Activated T-helper 2 cell treated with anti-CD3 and anti-CD28 coated beads, Interferon-gamma antibody, Interleukin-2, Interleukin-4, amounts not matched to agents 10 μg/mL and 5 μg/mL and 100 μg/mL, durations not matched to agents 14 hours and 24 hours and 36 hours (primary cell): ENCODE measurements at regions not wholly inside any gene's neighbourhood (a gene's known extent, or its start where the extent isn't known, plus 50 kb on each side); places are given as distances from the start of the nearest gene placed in this dataset.

ENCODE experiments used
- DNase-seq: peaks from one replicate; pipeline ENCODE4 v3.0.0; 2021; ENCODE audit warnings: low spot score
- H3K27ac Mint-ChIP-seq: one replicate; pipeline ENCODE4 v1.8.0; 2021; ENCODE audit warnings: mixed read lengths
- H3K27me3 Mint-ChIP-seq: one replicate; pipeline ENCODE4 v1.8.0; 2021; ENCODE audit warnings: low read depth, mixed read lengths
- H3K36me3 Mint-ChIP-seq: one replicate; pipeline ENCODE4 v1.8.0; 2021; ENCODE audit warnings: low read depth, mixed read lengths
- H3K4me1 Mint-ChIP-seq: one replicate; pipeline ENCODE4 v1.8.0; 2021; ENCODE audit warnings: low read depth, mixed read lengths
- H3K4me3 Mint-ChIP-seq: one replicate; pipeline ENCODE4 v1.8.0; 2021; ENCODE audit warnings: low read depth, mild to moderate bottlenecking, moderate library complexity, mixed read lengths
- H3K9me3 Mint-ChIP-seq: one replicate; pipeline ENCODE4 v1.8.0; 2021; ENCODE audit warnings: mixed read lengths
- intact Hi-C: fragments of 100-400 bp; cut with micrococcal nuclease; formaldehyde crosslinking; loops from one replicate; pipeline ENCODE4 v1.15.1; 2023

DNA sequence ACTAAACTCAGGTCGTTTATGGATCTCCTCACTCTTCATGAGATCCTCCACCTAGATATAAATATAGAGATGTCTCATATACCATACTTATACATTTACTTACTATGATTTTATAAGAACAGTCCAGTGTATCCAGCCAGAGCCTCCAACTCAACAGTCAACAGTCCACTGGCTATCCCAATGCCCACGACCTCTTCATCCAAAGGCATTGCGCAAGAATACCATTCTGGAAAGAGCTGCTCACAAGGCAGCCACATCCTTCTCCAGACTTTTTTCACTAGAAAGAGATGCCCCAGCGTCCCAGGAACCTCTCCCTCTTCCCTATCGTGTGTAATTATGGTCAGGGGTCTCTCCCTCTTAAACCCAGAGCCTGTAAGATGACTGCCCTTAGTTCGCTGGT is 448.8 kb downstream of the LRATD1 start:
- Mint-ChIP-seq H3K4me3 (no peak overlapping the region), H3K36me3 (no peaks in the 10 kb centered on the region), H3K27ac (no peak overlapping the region), H3K27me3 (peaks cover 3% of the 10 kb centered on the region), H3K9me3 (no peaks in the 10 kb centered on the region), H3K4me1 (no peaks in the 10 kb centered on the region)
- intact Hi-C loops, result no loop called here
- DNase-seq, result no peak

DNA sequence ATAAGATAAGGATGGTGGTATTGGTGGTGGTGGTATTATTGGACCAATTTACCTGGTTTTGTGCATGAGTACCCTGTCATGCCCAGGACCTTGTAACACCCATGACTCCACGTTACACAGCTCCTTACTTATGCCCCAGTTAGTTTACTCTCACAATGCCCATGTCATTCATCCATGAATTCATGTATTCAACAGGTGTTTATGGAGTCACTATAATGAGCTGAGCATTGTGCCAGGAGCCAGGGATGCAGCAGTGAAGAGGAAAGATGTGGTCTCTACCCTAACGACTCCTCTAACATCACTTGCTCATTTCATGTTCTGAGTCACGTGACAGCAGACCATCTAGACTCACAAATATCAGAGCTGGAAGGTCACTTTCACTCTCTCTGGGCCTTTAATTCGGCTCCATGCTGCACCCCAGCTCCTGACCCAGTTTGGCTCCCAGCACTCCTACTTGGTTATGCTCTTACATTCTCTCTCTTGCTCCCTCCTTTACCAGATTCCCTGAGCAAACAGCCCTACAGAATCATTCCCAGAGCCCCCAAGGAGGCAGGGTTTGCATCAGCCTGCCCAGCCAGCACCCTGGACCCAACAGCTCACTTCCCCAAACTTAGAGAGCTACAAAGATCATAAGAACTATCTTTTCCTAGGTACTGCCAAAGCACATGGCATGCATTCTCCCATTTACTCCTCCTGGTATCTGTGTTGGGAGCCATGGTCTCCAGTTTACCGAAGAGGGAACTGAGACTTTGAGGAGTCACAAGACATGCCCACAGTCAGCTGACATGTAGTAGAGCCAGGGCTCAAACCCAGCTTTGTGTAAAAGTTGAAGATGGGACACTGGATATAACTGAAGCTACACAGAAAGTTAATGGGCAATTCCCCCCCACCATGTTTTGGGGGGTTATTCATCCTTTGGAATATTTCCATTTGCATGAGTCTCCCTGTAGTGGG is 449.9 kb downstream of the LRATD1 start:
- no peak for DNase-seq
- no peaks in the 10 kb centered on the region for H3K36me3 Mint-ChIP-seq
- H3K27me3 Mint-ChIP-seq, result peaks cover under 1% of the 10 kb centered on the region
- H3K27ac Mint-ChIP-seq, result no peak overlapping the region
- H3K4me1 Mint-ChIP-seq, result no peaks in the 10 kb centered on the region
- no peaks in the 10 kb centered on the region for H3K9me3 Mint-ChIP-seq
- intact Hi-C loops, result no loop called here
- no peak overlapping the region for H3K4me3 Mint-ChIP-seq

GRCh38 chr2:15084826-15085489 is 452.4 kb downstream of the LRATD1 start:
- no peaks in the 10 kb centered on the region for H3K4me1 Mint-ChIP-seq
- no peaks in the 10 kb centered on the region for H3K9me3 Mint-ChIP-seq
- DNase-seq, result no peak
- H3K27ac Mint-ChIP-seq, result no peak overlapping the region
- no peak overlapping the region for H3K4me3 Mint-ChIP-seq
- H3K27me3 Mint-ChIP-seq, result no peaks in the 10 kb centered on the region
- no peaks in the 10 kb centered on the region for H3K36me3 Mint-ChIP-seq
- intact Hi-C loops, result no loop called here

DNA sequence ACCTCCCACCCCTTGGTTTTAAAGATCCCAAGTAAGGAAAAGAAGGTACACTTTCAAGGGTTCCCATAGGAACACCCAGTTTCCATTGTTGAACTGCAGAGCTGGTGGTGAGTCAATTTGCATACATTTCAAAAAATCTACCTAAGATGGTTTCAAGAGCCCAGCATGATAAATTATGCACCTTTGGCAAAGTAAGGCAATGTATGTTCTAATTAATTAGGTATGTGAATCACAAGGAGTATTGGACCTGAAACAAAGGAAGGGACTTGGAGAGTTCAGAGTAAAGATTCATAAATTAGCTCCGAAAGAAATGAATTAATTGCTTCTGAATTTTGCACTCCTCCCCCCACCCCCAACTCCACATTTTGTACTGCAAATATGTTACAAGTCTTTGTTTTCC is 459.7 kb downstream of the LRATD1 start:
- no peaks in the 10 kb centered on the region for H3K9me3 Mint-ChIP-seq
- H3K4me1 Mint-ChIP-seq, result peaks cover 3% of the 10 kb centered on the region
- intact Hi-C loops, result no loop called here
- no peak for DNase-seq
- no peak overlapping the region for H3K27ac Mint-ChIP-seq
- H3K27me3 Mint-ChIP-seq, result no peaks in the 10 kb centered on the region
- H3K4me3 Mint-ChIP-seq, result no peak overlapping the region
- H3K36me3 Mint-ChIP-seq, result no peaks in the 10 kb centered on the region

- no peak overlapping the region for H3K4me3 Mint-ChIP-seq
- no peaks in the 10 kb centered on the region for H3K9me3 Mint-ChIP-seq
- no peaks in the 10 kb centered on the region for H3K27me3 Mint-ChIP-seq
- intact Hi-C loops, result no loop called here
- H3K27ac Mint-ChIP-seq, result no peak overlapping the region
- no peak for DNase-seq
- H3K36me3 Mint-ChIP-seq, result no peaks in the 10 kb centered on the region
- H3K4me1 Mint-ChIP-seq, result peaks cover 3% of the 10 kb centered on the region
Observed at GRCh38 chr2:15092691-15093090, 460.2 kb downstream of the LRATD1 start.

DNA sequence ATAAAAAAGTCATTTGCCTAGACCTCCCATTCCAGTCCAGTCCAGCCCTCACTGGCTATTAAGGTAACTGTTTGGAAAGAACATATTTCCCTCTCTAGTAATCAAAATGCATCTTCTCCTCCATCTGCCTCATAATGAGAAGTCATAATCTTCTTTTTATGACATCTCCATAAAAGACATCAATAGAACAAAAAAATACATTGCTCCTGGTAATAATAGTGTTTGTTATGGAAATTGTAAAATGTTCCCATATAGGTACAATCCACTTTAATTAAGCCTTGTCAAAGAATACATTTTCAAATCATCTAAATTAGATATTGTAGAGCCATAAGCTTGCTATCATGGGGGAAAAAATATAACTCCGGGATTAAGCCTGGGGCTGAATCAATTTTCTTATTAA is 461.6 kb downstream of the LRATD1 start:
- Mint-ChIP-seq H3K36me3 (no peaks in the 10 kb centered on the region), H3K27me3 (no peaks in the 10 kb centered on the region), H3K27ac (no peak overlapping the region), H3K9me3 (no peaks in the 10 kb centered on the region), H3K4me1 (peaks cover 3% of the 10 kb centered on the region), H3K4me3 (no peak overlapping the region)
- no peak for DNase-seq
- intact Hi-C loops, result no loop called here

- Mint-ChIP-seq H3K27me3 (peaks cover 5% of the 10 kb centered on the region), H3K9me3 (no peaks in the 10 kb centered on the region), H3K36me3 (no peaks in the 10 kb centered on the region), H3K4me3 (no peak overlapping the region), H3K4me1 (peaks cover 3% of the 10 kb centered on the region), H3K27ac (no peak overlapping the region)
- no peak for DNase-seq
- intact Hi-C loops, result no loop called here
Observed at GRCh38 chr2:15096873-15097272, 464.3 kb downstream of the NBAS start.

DNA sequence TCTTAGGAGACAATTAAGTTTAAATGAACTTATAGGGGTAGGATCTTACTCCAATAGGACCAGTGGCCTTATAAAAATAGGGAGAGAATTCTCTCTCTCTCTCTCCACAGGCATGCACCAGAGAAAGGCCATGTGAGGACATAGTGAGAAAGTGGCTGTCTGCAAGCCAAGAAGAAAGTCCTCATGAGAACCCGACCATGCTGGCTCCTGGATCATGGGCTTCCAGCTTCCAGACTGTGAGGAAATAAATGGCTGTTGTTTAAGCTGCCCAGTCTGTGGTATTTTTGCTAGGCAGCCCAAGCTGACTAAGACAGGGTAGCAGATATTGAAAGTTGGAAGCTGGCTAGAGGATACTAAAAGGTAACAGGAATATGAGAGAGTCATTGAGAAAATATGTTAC is 454.0 kb downstream of the NBAS start:
- H3K4me3 Mint-ChIP-seq, result no peak overlapping the region
- H3K9me3 Mint-ChIP-seq, result peaks cover 20% of the 10 kb centered on the region
- H3K27ac Mint-ChIP-seq, result no peak overlapping the region
- DNase-seq, result no peak
- intact Hi-C loops, result no loop called here
- no peaks in the 10 kb centered on the region for H3K27me3 Mint-ChIP-seq
- H3K36me3 Mint-ChIP-seq, result no peaks in the 10 kb centered on the region
- H3K4me1 Mint-ChIP-seq, result no peaks in the 10 kb centered on the region

DNA sequence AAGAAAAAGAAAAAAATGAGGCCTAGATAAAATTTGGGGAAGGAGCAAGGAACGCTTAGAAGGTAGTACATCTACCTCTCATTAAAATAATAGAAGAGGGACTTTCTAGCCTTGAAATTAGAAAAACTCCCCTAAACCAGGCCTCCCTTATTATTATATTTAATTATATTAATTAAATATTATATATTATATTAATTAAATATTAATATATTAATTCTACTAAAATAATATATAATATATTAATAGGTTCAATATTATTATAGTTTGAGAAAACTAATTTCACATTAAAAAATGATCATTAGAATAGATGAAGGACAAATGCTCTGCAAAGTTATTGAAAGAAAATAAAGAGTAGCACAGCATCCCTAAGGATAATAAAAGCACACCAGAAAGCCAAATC is 449.4 kb downstream of the NBAS start:
- Mint-ChIP-seq H3K36me3 (no peaks in the 10 kb centered on the region), H3K27me3 (no peaks in the 10 kb centered on the region), H3K9me3 (peaks cover 36% of the 10 kb centered on the region), H3K4me3 (no peak overlapping the region), H3K4me1 (no peaks in the 10 kb centered on the region), H3K27ac (no peak overlapping the region)
- intact Hi-C loops, result no loop called here
- no peak for DNase-seq

DNA sequence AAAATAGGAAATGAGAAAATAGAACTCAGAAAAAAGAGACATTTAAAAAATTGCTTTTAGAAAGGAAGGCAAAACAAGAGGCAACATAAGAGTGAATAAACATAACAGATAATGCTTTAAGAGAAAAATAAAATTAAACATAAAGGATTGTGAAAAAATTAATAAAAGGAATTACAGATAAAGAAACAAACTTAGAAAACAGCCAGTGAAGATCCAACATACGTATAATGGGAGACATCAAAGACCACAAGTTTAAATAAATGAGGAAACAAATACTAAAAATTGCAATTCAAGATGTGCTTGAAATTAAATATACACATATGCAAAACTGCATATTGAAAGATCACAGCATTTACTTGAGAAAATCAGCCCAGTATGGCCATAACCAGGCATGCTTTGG is 448.9 kb downstream of the NBAS start:
- Mint-ChIP-seq H3K4me1 (no peaks in the 10 kb centered on the region), H3K4me3 (no peak overlapping the region), H3K9me3 (peaks cover 36% of the 10 kb centered on the region), H3K36me3 (no peaks in the 10 kb centered on the region), H3K27me3 (no peaks in the 10 kb centered on the region), H3K27ac (no peak overlapping the region)
- intact Hi-C loops, result no loop called here
- no peak for DNase-seq

GRCh38 chr2:15115776-15116175 is 445.4 kb downstream of the NBAS start:
- no peak for DNase-seq
- H3K27ac Mint-ChIP-seq, result no peak overlapping the region
- no peaks in the 10 kb centered on the region for H3K27me3 Mint-ChIP-seq
- H3K9me3 Mint-ChIP-seq, result peaks cover 28% of the 10 kb centered on the region
- intact Hi-C loops, result no loop called here
- no peaks in the 10 kb centered on the region for H3K36me3 Mint-ChIP-seq
- peaks cover under 1% of the 10 kb centered on the region for H3K4me1 Mint-ChIP-seq
- H3K4me3 Mint-ChIP-seq, result no peak overlapping the region

DNA sequence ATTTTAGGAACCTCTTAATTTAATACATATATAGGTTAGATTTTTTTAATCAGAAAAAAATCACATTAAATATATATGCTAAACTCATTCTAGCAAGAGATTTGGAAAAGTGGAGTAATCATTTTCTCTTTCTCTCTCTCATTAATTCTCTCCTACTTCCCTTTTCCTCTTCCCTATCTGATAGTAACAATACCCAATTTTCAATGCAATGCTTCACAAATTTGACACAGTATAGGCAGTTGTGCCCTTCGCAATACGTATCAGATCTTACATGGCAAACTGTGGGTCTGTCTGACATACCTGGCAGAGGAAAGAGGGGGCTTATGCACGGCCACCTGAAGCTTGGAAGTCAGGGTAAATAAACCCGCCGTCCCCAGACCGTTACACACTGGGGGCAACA is 444.3 kb downstream of the NBAS start:
- no peaks in the 10 kb centered on the region for H3K27me3 Mint-ChIP-seq
- intact Hi-C loops, result no loop called here
- H3K36me3 Mint-ChIP-seq, result no peaks in the 10 kb centered on the region
- no peak overlapping the region for H3K4me3 Mint-ChIP-seq
- H3K27ac Mint-ChIP-seq, result no peak overlapping the region
- peaks cover 2% of the 10 kb centered on the region for H3K4me1 Mint-ChIP-seq
- peaks cover 19% of the 10 kb centered on the region for H3K9me3 Mint-ChIP-seq
- DNase-seq, result no peak
